NCI-H2196 treated with DMSO at 0.1 percent for 48 hours (cell line): ENCODE measurements at regions not wholly inside any gene's neighbourhood (a gene's known extent, or its start where the extent isn't known, plus 50 kb on each side); places are given as distances from the start of the nearest gene placed in this dataset.
"Not testable (repeated sequence)": the region's sequence is repeated elsewhere in the genome, so short reads cannot be mapped to it uniquely, and the experiment has no call there.

Source experiments
- DNase-seq: peaks from one replicate; lab custom pipeline; 2025; ENCODE audit not compliant: unreplicated experiment; lab: John Stamatoyannopoulos, UW

- no peak for DNase-seq
Observed at GRCh38 chr5:18653216-18653752, 1019.0 kb downstream of the TAF11L14 start.

- DNase-seq = no peak
Observed at GRCh38 chr5:18660511-18660910, 1026.3 kb downstream of the TAF11L14 start.

DNA sequence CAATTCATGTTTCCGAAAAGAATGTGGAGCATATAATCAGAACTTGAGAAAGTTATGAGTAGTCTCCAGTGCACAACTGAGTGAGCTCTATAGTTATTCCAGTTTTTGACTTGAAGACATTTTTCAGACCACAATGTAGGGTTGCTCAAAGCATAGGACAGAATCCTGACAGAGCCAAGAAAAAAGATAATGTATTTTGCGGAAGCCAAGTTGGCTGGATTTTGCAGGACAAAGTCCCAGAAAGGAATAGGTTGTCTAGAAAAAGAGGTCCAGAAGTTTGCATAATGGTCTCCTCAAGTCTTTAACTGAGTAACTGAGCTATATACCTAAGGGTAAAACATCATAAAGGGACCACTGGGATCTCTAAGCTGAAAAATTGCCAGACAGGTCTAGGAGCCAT, 1028.0 kb downstream of the TAF11L14 start:
- no peak for DNase-seq

GRCh38 chr5:18674212-18674611, 1040.0 kb downstream of the TAF11L14 start:
- not testable (repeated sequence) for DNase-seq

DNA sequence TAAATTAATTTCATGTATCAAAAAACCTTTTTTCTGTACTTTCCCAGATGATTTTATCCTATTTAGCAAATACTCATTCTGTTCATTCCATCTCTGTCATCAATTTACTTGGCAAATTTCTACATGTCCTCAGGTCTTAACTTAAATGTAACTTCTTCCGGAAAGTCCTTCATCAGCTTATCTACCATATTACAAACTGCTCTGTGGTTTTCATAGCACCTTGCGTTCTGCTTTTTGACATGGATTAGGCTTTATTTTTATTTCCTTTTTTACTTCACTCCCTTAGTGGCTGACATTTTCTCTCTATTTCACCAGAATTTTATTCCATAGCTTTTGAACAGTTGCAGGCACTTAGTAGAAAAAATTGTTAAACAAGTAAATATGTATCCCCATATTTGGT, 1040.8 kb downstream of the TAF11L14 start:
- no peak for DNase-seq

DNA sequence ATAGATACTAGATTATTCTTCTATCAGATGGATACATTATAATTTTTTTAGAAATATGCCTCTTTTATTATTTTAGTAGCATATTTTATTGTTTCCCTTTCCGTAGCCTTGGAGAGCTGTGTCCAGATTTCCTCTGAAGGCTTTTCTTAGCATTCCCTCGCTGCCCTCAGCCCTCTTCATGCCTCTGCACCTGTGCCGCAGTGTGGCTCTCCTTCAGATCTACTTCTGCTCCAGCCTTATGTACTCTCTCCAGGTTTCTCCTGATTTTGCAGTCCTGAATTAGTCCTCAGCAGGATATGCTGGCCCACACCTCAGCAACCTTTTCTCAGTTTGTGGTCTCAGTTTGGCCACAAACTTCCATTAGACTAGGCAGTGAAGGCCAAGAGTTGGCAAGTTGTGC, 1052.0 kb downstream of the TAF11L14 start:
- DNase-seq = no peak

- no peak for DNase-seq
Observed at GRCh38 chr5:18687429-18687828, 1053.2 kb downstream of the TAF11L14 start.

DNA sequence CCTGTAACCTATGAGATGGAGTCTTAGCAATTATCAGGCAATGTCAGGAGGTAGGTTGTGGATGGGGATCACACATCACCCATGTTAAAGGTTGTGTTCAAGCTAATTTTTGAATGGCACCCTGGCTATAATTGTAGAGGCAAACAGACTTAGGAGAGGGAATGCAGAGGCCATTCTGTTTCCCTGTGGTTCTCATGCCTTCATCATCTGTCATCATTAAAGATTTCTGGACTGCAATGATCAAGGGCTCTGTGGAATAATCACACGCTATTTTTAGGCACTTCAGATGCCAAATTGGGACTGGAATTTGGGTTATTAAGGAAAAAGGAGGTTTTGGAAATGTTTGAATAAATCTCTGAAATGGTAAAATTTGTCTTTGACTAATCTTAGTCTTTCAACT, 1065.4 kb downstream of the TAF11L14 start:
- no peak for DNase-seq

- no peak for DNase-seq
Observed at GRCh38 chr5:18702821-18703220, 1068.6 kb downstream of the TAF11L14 start.

- no peak for DNase-seq
Observed at GRCh38 chr5:18712936-18713485, 1078.8 kb downstream of the TAF11L14 start.

- no peak for DNase-seq
Observed at GRCh38 chr5:18720002-18720401, 1085.7 kb downstream of the TAF11L14 start.

GRCh38 chr5:18732556-18733479, 1098.6 kb downstream of the TAF11L14 start:
- no peak for DNase-seq

DNA sequence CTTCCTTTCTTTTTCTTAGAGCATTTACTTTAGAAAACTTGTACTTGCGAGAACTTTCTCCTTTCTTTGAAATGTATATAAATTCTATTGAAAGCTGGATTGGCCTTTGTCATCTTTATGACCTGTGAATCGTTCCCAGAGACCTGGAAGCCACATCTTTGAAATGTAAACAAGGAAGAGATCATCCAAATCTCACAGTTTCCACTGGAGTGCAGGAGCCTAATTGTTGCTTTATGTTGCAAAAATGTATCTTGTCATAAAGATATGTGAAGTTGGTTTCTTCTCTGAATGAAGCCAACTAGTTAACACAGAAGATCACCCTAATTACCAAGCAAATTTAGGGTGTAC, 1101.8 kb downstream of the TAF11L14 start:
- no peak for DNase-seq

DNA sequence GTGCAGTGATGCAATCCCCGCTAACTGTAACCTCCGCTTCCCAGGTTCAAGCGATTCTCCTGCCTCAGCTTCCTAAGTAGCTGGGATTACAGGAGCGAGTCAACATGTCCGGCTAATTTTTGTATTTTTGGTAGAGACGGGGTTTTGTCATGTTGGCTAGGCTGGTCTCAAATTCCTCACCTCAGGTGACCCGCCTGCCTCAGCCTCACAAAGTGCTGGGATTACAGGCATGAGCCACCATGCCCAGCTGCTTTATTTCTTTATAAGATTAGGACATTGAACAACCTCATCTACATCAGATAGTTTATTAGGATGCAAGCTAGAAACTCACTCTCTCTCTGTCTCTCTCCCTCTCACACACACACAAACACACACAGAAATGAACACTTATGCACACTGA, 1102.5 kb downstream of the TAF11L14 start:
- DNase-seq = not testable (repeated sequence)

DNA sequence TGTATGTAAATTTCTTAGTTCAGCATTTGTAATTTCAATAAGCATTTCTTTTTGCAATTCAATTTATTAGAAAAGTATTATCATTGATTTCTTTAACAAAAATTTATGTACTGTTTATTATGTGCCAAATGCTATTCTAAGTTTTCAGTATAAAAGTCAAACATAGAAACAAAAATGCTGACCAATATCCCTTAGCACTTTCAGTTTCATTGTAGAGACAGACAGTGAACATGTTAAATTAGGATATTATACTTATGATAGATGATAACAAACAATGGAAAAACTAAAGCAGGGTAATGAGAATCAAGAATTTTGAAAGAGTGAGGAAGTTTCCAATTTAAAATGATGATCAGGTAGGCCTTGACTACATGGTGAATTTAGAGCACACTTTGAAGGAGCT, 1106.0 kb downstream of the TAF11L14 start:
- no peak for DNase-seq

GRCh38 chr5:18742830-18743229, 1108.6 kb downstream of the TAF11L14 start:
- DNase-seq = no peak

DNA sequence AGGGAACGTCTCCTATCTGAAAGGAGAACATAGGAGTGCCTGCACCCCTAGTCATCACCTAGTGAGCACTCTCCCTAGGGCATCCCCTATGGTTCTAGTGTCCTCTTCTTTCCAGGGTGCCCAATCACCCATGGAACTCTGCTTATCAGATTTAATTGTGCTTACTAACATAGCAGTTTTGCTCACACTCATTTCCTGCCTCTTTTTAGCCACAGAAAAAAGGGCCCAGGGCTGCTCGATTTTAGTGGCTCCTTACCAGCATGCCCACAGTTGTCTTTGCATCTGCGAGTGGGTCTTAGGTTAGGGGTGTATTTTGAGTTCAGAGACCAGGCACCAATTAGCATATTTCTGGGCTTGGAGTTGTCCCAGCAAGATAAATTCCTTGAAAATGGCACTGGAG, 1110.2 kb downstream of the TAF11L14 start:
- DNase-seq = no peak

DNA sequence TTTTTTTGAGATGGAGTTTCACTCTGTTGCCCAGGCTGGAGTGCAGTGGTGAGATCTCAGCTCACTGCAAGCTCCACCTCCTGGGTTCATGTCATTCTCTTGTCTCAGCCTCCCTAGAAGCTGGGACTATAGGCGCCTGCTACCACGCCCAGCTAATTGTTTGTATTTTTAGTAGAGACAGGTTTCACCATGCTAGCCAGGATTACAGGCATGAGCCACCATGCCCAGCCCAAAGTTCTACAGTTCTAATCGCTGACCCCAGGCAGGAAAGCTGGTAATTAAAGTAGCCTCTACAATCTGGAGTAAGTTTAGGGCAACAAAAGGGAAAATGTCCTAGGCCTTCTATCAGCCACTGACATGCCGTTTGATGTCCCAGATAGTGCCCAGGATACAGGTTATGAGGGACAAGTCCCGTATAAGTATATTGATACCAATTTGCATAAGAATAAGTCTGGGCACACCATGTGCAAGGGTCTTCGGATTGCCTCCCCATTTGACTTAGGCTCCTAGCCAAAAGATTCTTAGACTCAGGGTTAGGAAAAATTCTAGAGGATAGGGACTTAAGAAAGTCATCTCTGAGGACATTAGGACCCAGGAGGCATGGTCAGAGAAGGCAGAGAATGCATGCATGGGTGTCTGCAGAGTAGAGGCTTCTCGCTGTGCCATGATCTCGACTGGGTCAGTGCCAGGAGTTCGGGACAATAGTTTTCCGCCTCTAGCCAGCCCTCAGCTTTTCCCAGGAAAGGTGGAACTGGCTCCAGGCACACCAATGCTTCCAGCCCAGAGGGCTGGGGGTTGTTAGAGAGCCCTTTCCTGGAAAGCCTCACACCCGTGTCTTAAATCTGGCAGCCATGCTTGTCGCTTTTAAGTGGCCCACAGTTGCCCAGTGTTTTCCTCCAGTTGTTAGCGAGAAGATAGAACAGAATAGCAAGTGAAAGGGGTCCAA, 1111.1 kb downstream of the TAF11L14 start:
- peak; percentile 26 for DNase-seq

- DNase-seq = peak; percentile 29
Observed at GRCh38 chr5:18745988-18746615, 1111.8 kb downstream of the TAF11L14 start.

- no peak for DNase-seq
Observed at GRCh38 chr5:18749763-18750162, 1115.5 kb downstream of the TAF11L14 start.

DNA sequence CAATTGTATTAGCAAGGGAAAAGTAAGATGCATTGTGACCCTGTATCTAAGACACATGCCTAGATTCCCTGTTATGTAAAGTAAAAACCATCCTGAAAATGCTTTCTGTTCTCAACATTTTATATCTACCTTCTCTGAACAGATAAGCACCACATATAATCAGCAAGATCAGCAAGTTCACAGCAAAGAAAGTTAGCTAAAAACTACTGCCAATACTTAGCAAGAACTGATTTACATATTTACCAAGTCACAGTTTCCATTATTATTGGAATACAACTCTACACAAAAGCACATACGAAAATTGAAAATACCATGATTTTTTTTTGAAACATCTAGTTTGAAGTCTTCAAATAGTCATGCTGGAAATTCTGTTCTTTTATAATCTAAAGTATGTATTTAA, 1118.1 kb downstream of the TAF11L14 start:
- no peak for DNase-seq
